IMR-90 (cell line): ENCODE measurements at regions not wholly inside any gene's neighbourhood (a gene's known extent, or its start where the extent isn't known, plus 50 kb on each side); places are given as distances from the start of the nearest gene placed in this dataset.

ENCODE experiments used
- CEBPB ChIP-seq: IDR thresholded peaks from 2 replicates; pipeline ENCODE4 v1.6.1; 2012; ENCODE audit warnings: low read depth, low read length, improper control_type of control experiment
- FOS ChIP-seq: fragments of 150-350 bp; IDR thresholded peaks from 2 replicates; pipeline ENCODE4 v1.6.1; 2016; ENCODE audit warnings: low read depth, low read length
- POLR2A ChIP-seq: IDR thresholded peaks from 2 replicates; pipeline ENCODE4 v1.6.1; 2012; ENCODE audit warnings: mild to moderate bottlenecking, low read depth, low read length
- RAD21 ChIP-seq: IDR thresholded peaks from 2 replicates; pipeline ENCODE4 v1.6.1; 2012; ENCODE audit warnings: low read length, improper control_type of control experiment
- TF ChIP-seq, protein P1 (sequence below): conservative IDR thresholded peaks from 2 replicates; pipeline ENCODE4 v1.5.1; 2012; ENCODE audit warnings: mild to moderate bottlenecking, low read depth, low read length, improper control_type of control experiment
- TF ChIP-seq, protein P2 (sequence below): fragments of 150-350 bp; IDR thresholded peaks from 2 replicates; pipeline ENCODE4 v1.6.1; 2017; ENCODE audit warnings: mild to moderate bottlenecking, antibody characterized with exemption, low read length, low read depth

DNA sequence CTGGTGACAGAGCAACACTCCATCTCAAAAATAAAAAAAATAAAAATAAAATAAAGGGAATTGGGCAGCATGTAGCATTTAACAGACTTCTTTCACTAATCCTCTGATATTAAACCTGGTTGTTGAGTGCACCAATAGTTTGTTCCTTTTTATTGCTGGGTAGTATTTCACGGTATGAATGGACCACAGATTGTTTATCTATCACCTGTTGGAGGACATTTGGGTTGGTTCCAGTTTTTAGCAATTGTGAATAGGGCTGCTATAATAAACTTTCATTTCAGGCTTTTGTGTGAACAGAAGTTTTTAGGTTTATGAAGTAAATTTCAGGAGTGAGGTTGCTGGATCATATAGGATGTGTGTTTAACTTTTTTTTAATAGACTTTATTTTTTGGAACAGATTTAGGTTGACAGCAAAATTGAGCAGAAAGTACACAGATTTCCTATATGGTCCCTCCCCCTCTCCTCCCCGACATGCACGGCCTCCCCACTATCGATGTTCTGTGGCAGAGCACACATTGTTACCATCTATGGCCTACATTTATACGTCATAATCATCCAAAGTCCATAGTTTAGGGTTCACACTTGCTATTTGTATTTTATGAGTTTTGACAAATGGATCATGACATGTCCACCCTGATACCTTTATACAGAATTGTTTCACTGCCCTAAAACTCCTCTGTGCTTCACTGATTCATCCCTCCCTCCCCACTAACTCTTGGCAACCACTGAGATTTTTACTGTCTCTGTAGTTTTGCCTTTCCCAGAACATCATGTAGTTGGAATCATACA lies 66.1 kb upstream of the TMPRSS2 start:
- TF ChIP-seq, protein P1, sequence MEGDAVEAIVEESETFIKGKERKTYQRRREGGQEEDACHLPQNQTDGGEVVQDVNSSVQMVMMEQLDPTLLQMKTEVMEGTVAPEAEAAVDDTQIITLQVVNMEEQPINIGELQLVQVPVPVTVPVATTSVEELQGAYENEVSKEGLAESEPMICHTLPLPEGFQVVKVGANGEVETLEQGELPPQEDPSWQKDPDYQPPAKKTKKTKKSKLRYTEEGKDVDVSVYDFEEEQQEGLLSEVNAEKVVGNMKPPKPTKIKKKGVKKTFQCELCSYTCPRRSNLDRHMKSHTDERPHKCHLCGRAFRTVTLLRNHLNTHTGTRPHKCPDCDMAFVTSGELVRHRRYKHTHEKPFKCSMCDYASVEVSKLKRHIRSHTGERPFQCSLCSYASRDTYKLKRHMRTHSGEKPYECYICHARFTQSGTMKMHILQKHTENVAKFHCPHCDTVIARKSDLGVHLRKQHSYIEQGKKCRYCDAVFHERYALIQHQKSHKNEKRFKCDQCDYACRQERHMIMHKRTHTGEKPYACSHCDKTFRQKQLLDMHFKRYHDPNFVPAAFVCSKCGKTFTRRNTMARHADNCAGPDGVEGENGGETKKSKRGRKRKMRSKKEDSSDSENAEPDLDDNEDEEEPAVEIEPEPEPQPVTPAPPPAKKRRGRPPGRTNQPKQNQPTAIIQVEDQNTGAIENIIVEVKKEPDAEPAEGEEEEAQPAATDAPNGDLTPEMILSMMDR, result no peak
- TF ChIP-seq, protein P2, sequence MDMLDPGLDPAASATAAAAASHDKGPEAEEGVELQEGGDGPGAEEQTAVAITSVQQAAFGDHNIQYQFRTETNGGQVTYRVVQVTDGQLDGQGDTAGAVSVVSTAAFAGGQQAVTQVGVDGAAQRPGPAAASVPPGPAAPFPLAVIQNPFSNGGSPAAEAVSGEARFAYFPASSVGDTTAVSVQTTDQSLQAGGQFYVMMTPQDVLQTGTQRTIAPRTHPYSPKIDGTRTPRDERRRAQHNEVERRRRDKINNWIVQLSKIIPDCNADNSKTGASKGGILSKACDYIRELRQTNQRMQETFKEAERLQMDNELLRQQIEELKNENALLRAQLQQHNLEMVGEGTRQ, result no peak
- no peak for TF ChIP-seq POLR2A
- no peak for TF ChIP-seq FOS
- no peak for TF ChIP-seq RAD21
- TF ChIP-seq CEBPB, result no peak
